LNCaP clone FGC (cell line): ENCODE measurements at regions not wholly inside any gene's neighbourhood (a gene's known extent, or its start where the extent isn't known, plus 50 kb on each side); places are given as distances from the start of the nearest gene placed in this dataset.
A peak's percentile ranks its signal among the peaks of the same experiment; 100 is the strongest.

Experiments
- DNase-seq: peaks from one replicate; pipeline ENCODE4 v3.0.0-alpha.2; 2011; ENCODE audit warnings: low read depth
- H3K4me3 ChIP-seq: 2 replicates; pipeline ENCODE4 v1.5.1; 2011; ENCODE audit warnings: mild to moderate bottlenecking, low read depth, low read length, control low read depth
- CTCF ChIP-seq: IDR thresholded peaks from 2 replicates; pipeline ENCODE4 v1.5.1; 2012; ENCODE audit warnings: mild to moderate bottlenecking; ENCODE audit not compliant: control insufficient read depth, insufficient read depth; ENCODE audit errors: extremely low read depth

GRCh38 chr2:236840857-236841256 lies 244.8 kb upstream of the COPS8 start:
- no peak for DNase-seq
- H3K4me3 ChIP-seq: no peak overlapping the region
- no peak for TF ChIP-seq CTCF

- no peak for DNase-seq
- H3K4me3 ChIP-seq: no peak overlapping the region
- no peak for TF ChIP-seq CTCF
Observed at GRCh38 chr2:236841389-236841788, 244.3 kb upstream of the COPS8 start.

DNA sequence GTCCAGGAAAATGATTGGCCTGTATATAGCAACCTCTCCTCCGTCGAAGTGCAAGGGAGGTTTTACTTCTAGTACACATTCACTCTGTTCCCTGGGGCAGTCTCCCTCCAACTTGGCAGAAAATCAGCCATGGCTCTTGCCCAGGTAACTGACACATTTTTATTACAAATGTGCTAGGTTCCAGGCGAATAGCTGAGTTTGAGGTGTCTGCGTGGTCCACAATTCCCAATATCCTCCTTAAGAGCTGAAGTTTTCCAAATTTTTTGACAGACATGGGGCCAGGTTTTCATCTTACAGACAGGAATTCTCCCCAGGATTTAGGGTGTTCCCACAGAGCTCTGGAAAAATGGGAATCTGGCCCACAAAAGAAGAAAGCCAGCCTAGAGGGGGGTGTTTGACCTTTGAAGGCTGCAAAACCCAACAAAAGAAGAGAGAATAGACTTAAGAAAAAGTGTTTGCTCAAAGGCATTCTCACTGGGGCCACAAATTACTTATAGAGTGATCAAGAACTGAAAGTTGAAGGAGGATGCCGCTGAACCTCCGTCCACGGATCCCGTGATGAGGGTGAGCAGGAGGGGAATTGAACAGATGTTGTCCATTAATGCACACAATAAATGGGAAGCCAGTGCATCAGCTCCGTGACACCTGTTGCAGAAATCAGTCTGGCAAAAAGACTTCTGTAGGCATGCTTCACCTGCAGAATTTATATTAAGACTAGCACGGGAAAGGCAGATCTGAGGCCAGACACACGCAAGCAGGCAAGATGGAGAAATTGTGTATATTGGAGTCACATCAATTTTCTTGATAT lies 242.3 kb upstream of the COPS8 start:
- DNase-seq: peak; percentile 30
- no peak overlapping the region for H3K4me3 ChIP-seq
- TF ChIP-seq CTCF: no peak

GRCh38 chr2:236844711-236845110 lies 241.0 kb upstream of the COPS8 start:
- H3K4me3 ChIP-seq: no peak overlapping the region
- TF ChIP-seq CTCF: no peak
- DNase-seq: no peak

- H3K4me3 ChIP-seq: no peak overlapping the region
- TF ChIP-seq CTCF: no peak
- no peak for DNase-seq
Observed at GRCh38 chr2:236847023-236847422, 238.7 kb upstream of the COPS8 start.

- no peak for DNase-seq
- H3K4me3 ChIP-seq: no peak overlapping the region
- TF ChIP-seq CTCF: no peak
Observed at GRCh38 chr2:236847538-236848263, 238.0 kb upstream of the COPS8 start.
